ENCODE measurements at regions not wholly inside any gene's neighbourhood (a gene's known extent, or its start where the extent isn't known, plus 50 kb on each side); places are given as distances from the start of the nearest gene placed in this dataset.
A peak's percentile ranks its signal among the peaks of the same experiment; 100 is the strongest.

- no peak for DNase-seq (ENCODE audit: low read depth)
Measured at GRCh38 chr20:41879123-41879522, 260.9 kb upstream of the CHD6 start.

- no peak for DNase-seq (ENCODE audit: low read depth)
Measured at GRCh38 chr20:41877911-41878310, 259.7 kb upstream of the CHD6 start.

GRCh38 chr20:41874658-41875057 lies 256.5 kb upstream of the CHD6 start:
- DNase-seq (ENCODE audit: low read depth), result no peak

- DNase-seq (ENCODE audit: low read depth), result no peak
Measured at GRCh38 chr20:41872930-41873329, 254.8 kb upstream of the CHD6 start.

DNA sequence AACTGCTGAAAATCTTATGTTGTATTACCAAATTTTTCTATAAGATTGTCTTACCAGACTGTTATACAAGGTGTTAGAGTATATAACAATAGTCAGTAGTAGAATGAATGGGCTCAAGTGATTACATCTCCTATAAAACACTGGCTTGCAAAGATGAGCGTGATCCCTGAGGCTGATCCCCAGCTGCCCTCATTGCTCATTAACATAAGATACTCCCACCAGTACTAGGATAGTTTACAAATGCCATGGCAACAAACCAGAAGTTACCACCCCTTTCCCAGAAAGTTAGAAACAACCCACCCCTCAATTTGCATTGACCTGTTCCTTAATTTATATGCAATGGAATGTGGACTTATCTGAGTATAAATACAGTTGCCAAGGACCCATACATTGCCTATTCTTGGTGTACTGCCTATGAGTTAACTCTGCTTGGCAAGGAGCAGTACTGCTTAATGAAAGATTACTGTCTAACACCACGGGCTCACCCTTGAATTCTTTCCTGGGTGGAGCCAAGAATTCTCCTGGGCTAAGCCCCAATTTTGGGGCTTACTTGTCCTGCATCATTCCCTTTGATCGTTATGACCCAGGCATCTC lies 252.8 kb upstream of the CHD6 start:
- DNase-seq (ENCODE audit: low read depth), result no peak

DNA sequence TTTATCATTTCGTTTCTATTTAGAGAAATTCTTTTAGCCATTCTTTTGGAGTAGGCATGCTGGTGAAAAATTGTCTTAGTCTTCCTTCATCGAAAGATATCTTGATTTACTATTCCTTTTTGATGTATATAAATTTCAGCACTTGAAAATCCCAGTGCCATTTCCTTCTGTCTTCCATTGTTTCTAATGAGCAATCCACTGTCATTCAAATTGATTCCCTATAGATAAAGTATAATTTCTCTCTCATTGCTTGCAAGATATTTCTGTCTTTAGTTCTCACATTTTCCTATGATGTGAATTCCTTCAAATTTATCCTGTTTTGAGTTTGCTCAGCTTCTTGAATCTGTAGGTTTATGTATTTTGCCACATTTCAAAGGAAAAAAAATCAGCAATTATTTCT lies 251.1 kb upstream of the CHD6 start:
- no peak for DNase-seq (ENCODE audit: low read depth)

DNA sequence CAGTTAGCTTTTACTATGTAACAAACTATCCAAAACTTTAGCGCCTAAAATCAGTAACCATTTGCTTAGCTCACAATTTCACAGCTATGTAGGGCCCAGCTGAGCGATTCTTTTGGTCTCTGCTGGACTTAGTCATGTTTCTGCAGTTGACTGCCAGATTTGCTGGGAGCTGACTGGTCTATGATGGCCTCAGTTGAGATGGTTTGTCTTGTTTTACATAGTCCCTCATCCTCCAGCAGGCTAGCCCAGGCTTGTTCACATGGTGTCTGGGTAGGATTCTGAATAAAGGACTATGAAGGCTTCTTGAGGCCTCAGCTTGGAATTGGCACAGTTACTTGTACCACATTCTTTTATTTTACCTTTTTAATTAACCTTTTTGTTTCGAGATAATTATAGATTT lies 247.8 kb upstream of the CHD6 start:
- DNase-seq (ENCODE audit: low read depth), result no peak

- no peak for DNase-seq (ENCODE audit: low read depth)
Measured at GRCh38 chr20:41862476-41862875, 244.3 kb upstream of the CHD6 start.

DNA sequence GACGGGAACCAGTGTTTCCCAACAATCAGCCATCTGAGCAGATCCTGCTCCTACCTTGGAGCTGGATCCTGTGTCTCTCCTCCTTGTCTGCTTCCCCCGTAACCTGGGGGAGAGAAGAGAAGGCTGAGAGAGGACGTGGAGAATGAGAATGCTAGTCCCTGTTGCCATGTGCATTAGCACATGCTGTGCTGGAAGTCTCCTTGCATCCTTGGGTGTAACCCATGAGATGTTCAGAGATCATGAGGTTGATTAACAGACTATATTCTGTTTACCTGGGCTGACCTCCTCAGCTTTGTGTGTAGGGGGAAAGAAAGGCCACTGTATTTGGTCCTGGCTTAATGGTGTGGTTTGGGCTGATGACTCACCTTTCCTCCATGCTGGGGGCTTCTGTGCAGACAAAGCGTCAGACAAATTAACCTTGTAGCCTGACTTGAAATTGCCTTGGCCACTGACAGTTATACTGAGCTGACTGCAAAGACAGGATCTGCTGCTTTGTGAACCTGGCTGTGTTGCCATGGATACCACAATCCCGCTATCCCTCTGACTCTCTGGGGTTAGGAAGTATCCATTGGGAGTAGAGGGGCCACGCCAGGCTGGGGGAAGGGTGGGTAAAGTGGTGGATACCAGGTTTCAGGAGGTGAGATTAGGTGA lies 243.7 kb upstream of the CHD6 start:
- DNase-seq (ENCODE audit: low read depth), result no peak

DNA sequence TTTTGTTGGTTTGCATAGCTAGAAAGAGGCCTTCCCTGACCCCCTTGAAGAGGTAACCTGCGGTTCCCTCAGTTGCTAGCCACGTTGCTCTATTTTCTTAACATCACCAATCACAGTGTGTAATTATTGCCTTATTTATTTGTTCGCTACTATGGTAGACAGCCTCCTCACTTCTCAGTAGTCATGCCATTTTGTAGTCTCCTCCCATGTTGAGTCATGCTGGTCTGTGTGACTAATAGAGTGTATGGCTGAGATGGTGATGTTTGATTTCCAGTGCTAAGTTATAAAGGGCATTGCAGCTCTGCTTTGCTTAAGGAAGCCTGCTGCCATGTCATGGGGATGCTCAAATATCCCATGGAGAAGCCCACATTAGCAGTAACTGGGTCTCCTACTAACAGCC lies 236.6 kb upstream of the CHD6 start:
- DNase-seq (ENCODE audit: low read depth), result no peak

GRCh38 chr20:41853806-41854205 lies 235.6 kb upstream of the CHD6 start:
- no peak for DNase-seq (ENCODE audit: low read depth)

GRCh38 chr20:41848180-41848579 lies 230.0 kb upstream of the CHD6 start:
- DNase-seq (ENCODE audit: low read depth), result no peak

DNA sequence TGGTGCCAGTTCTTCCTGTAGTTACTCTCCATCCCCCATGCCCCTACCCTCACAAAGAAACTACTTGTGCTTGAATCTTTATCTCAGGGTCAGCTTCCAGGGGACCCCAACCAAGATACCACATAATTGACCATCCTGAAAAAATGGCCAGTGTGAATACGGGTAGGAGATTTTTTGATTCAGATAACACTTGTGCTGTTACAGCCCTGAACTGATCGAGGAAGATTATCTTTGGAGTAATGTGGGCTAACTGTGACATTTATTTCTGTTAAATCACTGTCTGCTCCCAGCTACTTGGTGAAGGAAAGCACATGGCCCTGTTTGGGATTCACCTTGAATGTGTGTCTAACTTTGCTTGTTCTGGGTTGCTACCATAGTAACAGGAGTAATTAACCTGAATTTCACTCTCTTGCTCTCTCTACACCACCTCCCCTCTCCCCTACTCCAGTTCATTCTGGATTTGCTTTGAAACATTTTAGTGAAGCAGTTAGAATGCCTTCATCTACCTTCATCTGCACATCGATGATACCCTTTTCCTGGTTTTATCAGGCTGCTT lies 219.6 kb upstream of the CHD6 start:
- DNase-seq (ENCODE audit: low read depth), result no peak

GRCh38 chr20:41833739-41834138 lies 215.6 kb upstream of the CHD6 start:
- no peak for DNase-seq (ENCODE audit: low read depth)

GRCh38 chr20:41830702-41831101 lies 212.5 kb upstream of the CHD6 start:
- DNase-seq (ENCODE audit: low read depth), result no peak

- no peak for DNase-seq (ENCODE audit: low read depth)
Measured at GRCh38 chr20:41819436-41819835, 201.3 kb upstream of the CHD6 start.

GRCh38 chr20:41818991-41819390 lies 200.8 kb upstream of the CHD6 start:
- no peak for DNase-seq (ENCODE audit: low read depth)

- DNase-seq (ENCODE audit: low read depth), result no peak
Measured at GRCh38 chr20:41818369-41818768, 200.2 kb upstream of the CHD6 start.

GRCh38 chr20:41811456-41811855 lies 193.3 kb upstream of the CHD6 start:
- DNase-seq (ENCODE audit: low read depth), result no peak

DNA sequence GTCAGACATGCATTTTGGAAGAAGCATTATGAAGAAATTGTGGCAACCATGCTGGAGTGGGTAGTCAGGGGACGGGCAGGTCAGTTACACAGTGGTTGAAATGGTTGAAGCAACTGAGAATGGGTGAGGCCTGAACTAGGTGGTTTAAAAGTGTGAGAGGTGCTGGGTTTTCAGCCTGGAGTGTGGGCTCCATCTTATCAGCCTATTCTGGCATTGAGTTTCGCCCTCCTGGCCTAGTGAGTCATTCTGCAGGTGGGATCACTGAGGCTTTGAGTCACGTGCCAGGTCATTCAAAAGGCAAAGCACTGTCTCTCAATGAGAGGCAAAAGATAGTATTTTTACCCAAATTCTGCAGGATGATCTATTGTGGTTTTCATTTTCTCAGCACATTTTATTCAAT lies 181.9 kb upstream of the CHD6 start:
- no peak for DNase-seq (ENCODE audit: low read depth)

- DNase-seq (ENCODE audit: low read depth), result no peak
Measured at GRCh38 chr20:41798930-41799502, 180.8 kb upstream of the CHD6 start.

- peak; percentile 1 for DNase-seq (ENCODE audit: low read depth)
Measured at GRCh38 chr20:41786158-41786557, 168.0 kb upstream of the CHD6 start.

DNA sequence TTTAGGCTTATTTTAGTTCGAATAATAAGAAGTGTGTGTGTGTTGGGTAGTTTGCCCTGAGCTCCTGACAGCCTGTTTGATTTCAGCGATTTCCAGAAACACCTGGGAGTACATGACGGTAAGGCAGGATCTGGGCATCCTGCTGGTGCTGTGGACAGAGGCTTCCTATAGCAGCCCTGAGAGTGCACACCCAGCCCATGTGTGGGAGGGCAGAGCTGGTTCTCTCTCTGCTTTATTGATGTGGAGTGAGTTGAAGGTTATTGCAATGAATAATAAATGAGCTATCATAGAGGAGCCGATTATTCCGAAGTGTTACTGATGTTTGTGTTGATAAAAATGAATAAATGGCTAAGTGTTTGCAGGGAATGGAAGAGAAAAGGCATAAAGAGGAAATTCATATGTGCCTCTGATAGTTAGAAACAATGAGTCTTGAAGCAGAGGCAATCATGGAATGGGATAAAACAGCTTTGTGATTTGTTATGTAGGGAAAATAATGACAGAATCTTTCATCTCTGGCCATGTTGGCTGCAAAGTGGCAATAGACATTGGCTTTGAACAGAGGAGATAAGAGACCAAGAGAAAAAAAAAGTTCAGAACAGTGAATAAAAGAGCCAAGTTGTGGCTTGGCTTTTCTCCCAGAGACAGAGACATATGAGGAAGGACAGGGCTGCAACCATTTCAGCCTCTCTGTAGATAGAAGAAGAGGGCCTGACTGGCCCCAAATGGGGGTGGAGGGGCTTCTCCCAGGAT lies 166.2 kb upstream of the CHD6 start:
- DNase-seq (ENCODE audit: low read depth), result no peak
